HepG2 (cell line): ENCODE measurements at regions not wholly inside any gene's neighbourhood (a gene's known extent, or its start where the extent isn't known, plus 50 kb on each side); places are given as distances from the start of the nearest gene placed in this dataset.

ENCODE experiments used
- CBX1 ChIP-seq: IDR thresholded peaks from one replicate; pipeline ENCODE4 v1.6.1; 2016; ENCODE audit warnings: antibody characterized with exemption, low read depth
- HNF4A ChIP-seq: sonication (generic); formaldehyde crosslinking; IDR thresholded peaks from 2 replicates; pipeline ENCODE4 v1.4.0; 2020; ENCODE audit warnings: missing genetic modification reagents
- IKZF4 ChIP-seq: sonication (generic); formaldehyde crosslinking; IDR thresholded peaks from 2 replicates; pipeline ENCODE4 v1.5.1; 2020; ENCODE audit warnings: borderline replicate concordance, mild to moderate bottlenecking, low read depth, missing genetic modification reagents; ENCODE audit errors: not compliant biosample characterization
- KLF16 ChIP-seq, 2 experiments: sonication (generic) in 1 of 2; formaldehyde crosslinking in 1 of 2; IDR thresholded peaks; 2 replicates each; pipeline versions ENCODE4 v1.6.1 to v1.8.0; 2016 to 2023; ENCODE audit warnings: missing genetic modification reagents in 2 of 2, missing compliant biosample characterization in 1 of 2
- PHF20 ChIP-seq: sonication (generic); formaldehyde crosslinking; IDR thresholded peaks from 2 replicates; pipeline ENCODE4 v1.5.0; 2020; ENCODE audit warnings: mild to moderate bottlenecking, missing genetic modification reagents
- SNAI1 ChIP-seq: sonication (generic); formaldehyde crosslinking; IDR thresholded peaks from 2 replicates; pipeline ENCODE4 v1.5.0; 2020; ENCODE audit warnings: mild to moderate bottlenecking, missing genetic modification reagents, borderline replicate concordance
- TBX2 ChIP-seq: sonication (generic); formaldehyde crosslinking; IDR thresholded peaks from 2 replicates; pipeline ENCODE4 v1.5.0; 2020; ENCODE audit warnings: missing genetic modification reagents, mild to moderate bottlenecking, borderline replicate concordance
- YY1 ChIP-seq: IDR thresholded peaks from 2 replicates; pipeline ENCODE4 v1.6.1; 2011; ENCODE audit warnings: low read length, low read depth, moderate library complexity, mild to moderate bottlenecking; ENCODE audit not compliant: insufficient read depth, insufficient replicate concordance
- ZFP82 ChIP-seq: sonication (generic); formaldehyde crosslinking; IDR thresholded peaks from 2 replicates; pipeline ENCODE4 v1.5.1; 2020; ENCODE audit warnings: mild to moderate bottlenecking, missing genetic modification reagents, borderline replicate concordance
- ZMYM4 ChIP-seq: sonication (generic); formaldehyde crosslinking; IDR thresholded peaks from 2 replicates; pipeline ENCODE4 v1.8.1; 2023; ENCODE audit warnings: mild to moderate bottlenecking, missing genetic modification reagents
- ZNF713 ChIP-seq: sonication (generic); formaldehyde crosslinking; IDR thresholded peaks from 2 replicates; pipeline ENCODE4 v1.4.0; 2020; ENCODE audit warnings: mild to moderate bottlenecking, missing genetic modification reagents
- TF ChIP-seq, protein P1 (sequence below): sonication (generic); formaldehyde crosslinking; IDR thresholded peaks from 2 replicates; pipeline ENCODE4 v1.5.1; 2020; ENCODE audit warnings: mild to moderate bottlenecking, missing genetic modification reagents, moderate library complexity
- TF ChIP-seq, protein P2 (sequence below): sonication (generic); formaldehyde crosslinking; conservative IDR thresholded peaks from 2 replicates; pipeline ENCODE4 v1.5.0; 2020; ENCODE audit warnings: missing genetic modification reagents
- TF ChIP-seq, protein P3 (sequence below): IDR thresholded peaks from 2 replicates; pipeline ENCODE4 v1.6.1; 2016; ENCODE audit warnings: low read depth
- TF ChIP-seq, protein P4 (sequence below): sonication (generic); formaldehyde crosslinking; IDR thresholded peaks from 2 replicates; pipeline ENCODE4 v1.8.1; 2023; ENCODE audit warnings: missing genetic modification reagents, inconsistent platforms, borderline replicate concordance
- TF ChIP-seq, protein P5 (sequence below): sonication (generic); formaldehyde crosslinking; IDR thresholded peaks from 2 replicates; pipeline ENCODE4 v1.8.1; 2023; ENCODE audit warnings: mild to moderate bottlenecking, moderate library complexity, missing genetic modification reagents
- TF ChIP-seq, protein P6 (sequence below): sonication (generic); formaldehyde crosslinking; conservative IDR thresholded peaks from 2 replicates; pipeline ENCODE4 v1.4.0; 2020; ENCODE audit warnings: mild to moderate bottlenecking, missing genetic modification reagents, moderate library complexity

DNA sequence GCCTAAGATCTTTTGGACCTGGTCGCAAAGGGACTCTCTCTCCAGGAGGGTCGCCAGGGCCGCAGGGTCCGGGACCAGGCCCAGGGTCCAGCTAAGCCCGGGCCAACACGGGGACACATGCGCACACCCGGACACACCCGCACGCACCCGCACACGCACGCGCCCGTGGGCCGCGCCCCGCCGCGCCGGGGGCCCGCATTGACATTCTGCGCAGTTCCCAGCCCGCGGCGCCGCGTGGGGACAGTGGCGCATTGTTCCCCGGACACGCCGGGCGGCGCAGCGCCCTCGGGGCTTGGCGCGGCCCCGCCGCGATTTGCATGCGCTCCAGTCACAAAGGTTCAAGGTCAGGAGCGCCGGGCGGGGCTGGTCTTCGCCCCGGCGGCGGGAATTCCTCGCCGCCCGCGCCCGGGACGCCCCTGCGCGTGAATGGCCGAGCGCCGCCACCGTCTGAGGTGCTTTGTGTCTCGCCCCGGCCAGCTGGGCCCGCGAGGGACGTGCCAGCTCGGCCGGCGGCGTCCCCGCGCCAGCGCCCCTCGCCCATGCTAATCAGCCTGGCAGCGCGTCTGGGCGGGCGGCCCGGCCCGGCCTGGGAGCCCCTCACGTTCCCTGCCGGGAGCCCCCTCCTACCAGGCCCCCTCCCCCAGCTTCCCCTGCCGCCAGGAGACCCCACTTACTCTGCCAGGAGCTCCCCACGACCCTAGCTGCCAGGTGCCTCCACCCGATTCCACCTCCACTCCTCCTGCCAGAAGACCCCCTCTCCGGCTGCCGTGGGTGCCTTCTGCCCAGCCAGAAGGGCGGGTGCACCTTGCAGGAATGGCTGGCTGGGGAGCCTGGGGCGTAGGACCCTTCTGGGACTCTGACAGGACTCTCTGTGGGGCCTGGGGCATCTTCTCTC, 50.5 kb upstream of the WNT7B start (continued):
- TF ChIP-seq ZMYM4 (CRISPR knock-in tag) = peak; percentile 38; the same call in 1 of the 2 replicates
- TF ChIP-seq, protein P1, sequence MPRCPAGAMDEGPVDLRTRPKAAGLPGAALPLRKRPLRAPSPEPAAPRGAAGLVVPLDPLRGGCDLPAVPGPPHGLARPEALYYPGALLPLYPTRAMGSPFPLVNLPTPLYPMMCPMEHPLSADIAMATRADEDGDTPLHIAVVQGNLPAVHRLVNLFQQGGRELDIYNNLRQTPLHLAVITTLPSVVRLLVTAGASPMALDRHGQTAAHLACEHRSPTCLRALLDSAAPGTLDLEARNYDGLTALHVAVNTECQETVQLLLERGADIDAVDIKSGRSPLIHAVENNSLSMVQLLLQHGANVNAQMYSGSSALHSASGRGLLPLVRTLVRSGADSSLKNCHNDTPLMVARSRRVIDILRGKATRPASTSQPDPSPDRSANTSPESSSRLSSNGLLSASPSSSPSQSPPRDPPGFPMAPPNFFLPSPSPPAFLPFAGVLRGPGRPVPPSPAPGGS = 0 out of 2 replicates have a peak, but pooled peaks have one; percentile 31
- TF ChIP-seq, protein P2, sequence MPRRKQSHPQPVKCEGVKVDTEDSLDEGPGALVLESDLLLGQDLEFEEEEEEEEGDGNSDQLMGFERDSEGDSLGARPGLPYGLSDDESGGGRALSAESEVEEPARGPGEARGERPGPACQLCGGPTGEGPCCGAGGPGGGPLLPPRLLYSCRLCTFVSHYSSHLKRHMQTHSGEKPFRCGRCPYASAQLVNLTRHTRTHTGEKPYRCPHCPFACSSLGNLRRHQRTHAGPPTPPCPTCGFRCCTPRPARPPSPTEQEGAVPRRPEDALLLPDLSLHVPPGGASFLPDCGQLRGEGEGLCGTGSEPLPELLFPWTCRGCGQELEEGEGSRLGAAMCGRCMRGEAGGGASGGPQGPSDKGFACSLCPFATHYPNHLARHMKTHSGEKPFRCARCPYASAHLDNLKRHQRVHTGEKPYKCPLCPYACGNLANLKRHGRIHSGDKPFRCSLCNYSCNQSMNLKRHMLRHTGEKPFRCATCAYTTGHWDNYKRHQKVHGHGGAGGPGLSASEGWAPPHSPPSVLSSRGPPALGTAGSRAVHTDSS (CRISPR knock-in tag) = no peak
- peak; percentile 17 for TF ChIP-seq YY1
- TF ChIP-seq, protein P3, sequence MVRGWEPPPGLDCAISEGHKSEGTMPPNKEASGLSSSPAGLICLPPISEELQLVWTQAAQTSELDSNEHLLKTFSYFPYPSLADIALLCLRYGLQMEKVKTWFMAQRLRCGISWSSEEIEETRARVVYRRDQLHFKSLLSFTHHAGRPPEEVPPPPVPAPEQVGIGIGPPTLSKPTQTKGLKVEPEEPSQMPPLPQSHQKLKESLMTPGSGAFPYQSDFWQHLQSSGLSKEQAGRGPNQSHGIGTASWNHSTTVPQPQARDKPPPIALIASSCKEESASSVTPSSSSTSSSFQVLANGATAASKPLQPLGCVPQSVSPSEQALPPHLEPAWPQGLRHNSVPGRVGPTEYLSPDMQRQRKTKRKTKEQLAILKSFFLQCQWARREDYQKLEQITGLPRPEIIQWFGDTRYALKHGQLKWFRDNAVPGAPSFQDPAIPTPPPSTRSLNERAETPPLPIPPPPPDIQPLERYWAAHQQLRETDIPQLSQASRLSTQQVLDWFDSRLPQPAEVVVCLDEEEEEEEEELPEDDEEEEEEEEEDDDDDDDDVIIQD = no peak
- no peak for TF ChIP-seq SNAI1 (CRISPR knock-in tag)
- no peak for TF ChIP-seq IKZF4
- TF ChIP-seq, protein P4, sequence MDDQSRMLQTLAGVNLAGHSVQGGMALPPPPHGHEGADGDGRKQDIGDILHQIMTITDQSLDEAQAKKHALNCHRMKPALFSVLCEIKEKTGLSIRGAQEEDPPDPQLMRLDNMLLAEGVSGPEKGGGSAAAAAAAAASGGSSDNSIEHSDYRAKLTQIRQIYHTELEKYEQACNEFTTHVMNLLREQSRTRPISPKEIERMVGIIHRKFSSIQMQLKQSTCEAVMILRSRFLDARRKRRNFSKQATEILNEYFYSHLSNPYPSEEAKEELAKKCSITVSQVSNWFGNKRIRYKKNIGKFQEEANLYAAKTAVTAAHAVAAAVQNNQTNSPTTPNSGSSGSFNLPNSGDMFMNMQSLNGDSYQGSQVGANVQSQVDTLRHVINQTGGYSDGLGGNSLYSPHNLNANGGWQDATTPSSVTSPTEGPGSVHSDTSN = no peak
- TF ChIP-seq KLF16 (CRISPR knock-in tag; IDR thresholded peaks at IDR 0.05) = no peak
- TF ChIP-seq TBX2 (CRISPR knock-in tag) = 0 out of 2 replicates have a peak, but pooled peaks have one; percentile 60
- TF ChIP-seq, protein P5, sequence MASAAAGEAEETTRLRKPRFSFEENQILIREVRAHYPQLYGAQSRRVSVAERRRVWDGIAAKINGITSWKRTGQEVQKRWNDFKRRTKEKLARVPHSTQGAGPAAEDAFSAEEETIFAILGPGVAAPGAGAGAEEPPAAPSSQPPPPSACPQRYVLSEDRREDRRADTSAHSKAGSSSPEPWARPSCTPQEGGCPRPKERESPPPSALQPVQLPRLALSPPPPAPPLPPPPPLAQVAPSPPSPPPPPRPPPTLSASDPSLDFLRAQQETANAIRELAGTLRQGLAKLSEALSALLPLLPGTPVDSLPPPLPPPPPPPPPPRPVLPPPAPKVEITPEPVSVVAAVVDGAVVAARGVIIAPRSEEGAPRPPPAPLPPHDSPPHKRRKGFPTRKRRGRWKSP (CRISPR knock-in tag) = peak; percentile 68
- no peak for TF ChIP-seq PHF20 (CRISPR knock-in tag)
- no peak for TF ChIP-seq CBX1
- TF ChIP-seq, protein P6, sequence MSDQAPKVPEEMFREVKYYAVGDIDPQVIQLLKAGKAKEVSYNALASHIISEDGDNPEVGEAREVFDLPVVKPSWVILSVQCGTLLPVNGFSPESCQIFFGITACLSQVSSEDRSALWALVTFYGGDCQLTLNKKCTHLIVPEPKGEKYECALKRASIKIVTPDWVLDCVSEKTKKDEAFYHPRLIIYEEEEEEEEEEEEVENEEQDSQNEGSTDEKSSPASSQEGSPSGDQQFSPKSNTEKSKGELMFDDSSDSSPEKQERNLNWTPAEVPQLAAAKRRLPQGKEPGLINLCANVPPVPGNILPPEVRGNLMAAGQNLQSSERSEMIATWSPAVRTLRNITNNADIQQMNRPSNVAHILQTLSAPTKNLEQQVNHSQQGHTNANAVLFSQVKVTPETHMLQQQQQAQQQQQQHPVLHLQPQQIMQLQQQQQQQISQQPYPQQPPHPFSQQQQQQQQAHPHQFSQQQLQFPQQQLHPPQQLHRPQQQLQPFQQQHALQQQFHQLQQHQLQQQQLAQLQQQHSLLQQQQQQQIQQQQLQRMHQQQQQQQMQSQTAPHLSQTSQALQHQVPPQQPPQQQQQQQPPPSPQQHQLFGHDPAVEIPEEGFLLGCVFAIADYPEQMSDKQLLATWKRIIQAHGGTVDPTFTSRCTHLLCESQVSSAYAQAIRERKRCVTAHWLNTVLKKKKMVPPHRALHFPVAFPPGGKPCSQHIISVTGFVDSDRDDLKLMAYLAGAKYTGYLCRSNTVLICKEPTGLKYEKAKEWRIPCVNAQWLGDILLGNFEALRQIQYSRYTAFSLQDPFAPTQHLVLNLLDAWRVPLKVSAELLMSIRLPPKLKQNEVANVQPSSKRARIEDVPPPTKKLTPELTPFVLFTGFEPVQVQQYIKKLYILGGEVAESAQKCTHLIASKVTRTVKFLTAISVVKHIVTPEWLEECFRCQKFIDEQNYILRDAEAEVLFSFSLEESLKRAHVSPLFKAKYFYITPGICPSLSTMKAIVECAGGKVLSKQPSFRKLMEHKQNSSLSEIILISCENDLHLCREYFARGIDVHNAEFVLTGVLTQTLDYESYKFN (CRISPR knock-in tag) = 0 out of 2 replicates have a peak, but pooled peaks have one; percentile 26
- TF ChIP-seq ZFP82 (CRISPR knock-in tag) = peak; percentile 81; the same call in 1 of the 2 replicates
- TF ChIP-seq HNF4A = peak; percentile 74
- no peak for TF ChIP-seq ZNF713
